OCI-LY7 (cell line): ENCODE measurements at regions not wholly inside any gene's neighbourhood (a gene's known extent, or its start where the extent isn't known, plus 50 kb on each side); places are given as distances from the start of the nearest gene placed in this dataset.

Source experiments
- EZH2phosphoT487 ChIP-seq: fragments of 200-600 bp; sonication (generic); IDR thresholded peaks from 2 replicates; pipeline ENCODE4 v1.6.1; 2018; ENCODE audit warnings: low read depth, borderline replicate concordance, mild to moderate bottlenecking, mixed run types, antibody characterized with exemption, low read length, moderate library complexity, mixed read lengths
- TF ChIP-seq, protein P1 (sequence below): fragments of 200-600 bp; sonication (generic); conservative IDR thresholded peaks from 2 replicates; pipeline ENCODE4 v1.5.1; 2014; ENCODE audit warnings: mild to moderate bottlenecking, antibody characterized with exemption, low read length, moderate library complexity, mixed read lengths

DNA sequence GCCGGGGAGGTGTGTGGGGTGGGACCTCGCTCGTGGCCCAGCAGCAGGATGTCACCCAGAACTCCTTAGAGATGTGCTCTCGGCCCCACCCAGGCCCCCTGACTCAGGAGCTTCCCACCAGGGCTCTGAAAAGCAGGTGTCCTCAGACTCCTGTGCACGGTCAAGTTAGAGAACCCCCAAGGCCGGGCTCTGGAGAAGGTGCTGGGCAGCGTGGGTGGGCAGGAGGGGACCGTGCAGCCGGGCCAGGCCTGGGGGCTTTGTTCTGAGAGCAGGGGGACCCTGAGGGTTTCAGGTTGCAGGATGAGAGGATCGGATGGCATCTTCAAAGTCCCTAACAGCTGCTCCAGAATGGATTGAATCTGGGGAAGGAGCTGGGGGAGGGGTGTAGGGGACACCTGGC is 164.4 kb upstream of the CIBAR2 start:
- TF ChIP-seq, protein P1, sequence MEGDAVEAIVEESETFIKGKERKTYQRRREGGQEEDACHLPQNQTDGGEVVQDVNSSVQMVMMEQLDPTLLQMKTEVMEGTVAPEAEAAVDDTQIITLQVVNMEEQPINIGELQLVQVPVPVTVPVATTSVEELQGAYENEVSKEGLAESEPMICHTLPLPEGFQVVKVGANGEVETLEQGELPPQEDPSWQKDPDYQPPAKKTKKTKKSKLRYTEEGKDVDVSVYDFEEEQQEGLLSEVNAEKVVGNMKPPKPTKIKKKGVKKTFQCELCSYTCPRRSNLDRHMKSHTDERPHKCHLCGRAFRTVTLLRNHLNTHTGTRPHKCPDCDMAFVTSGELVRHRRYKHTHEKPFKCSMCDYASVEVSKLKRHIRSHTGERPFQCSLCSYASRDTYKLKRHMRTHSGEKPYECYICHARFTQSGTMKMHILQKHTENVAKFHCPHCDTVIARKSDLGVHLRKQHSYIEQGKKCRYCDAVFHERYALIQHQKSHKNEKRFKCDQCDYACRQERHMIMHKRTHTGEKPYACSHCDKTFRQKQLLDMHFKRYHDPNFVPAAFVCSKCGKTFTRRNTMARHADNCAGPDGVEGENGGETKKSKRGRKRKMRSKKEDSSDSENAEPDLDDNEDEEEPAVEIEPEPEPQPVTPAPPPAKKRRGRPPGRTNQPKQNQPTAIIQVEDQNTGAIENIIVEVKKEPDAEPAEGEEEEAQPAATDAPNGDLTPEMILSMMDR: no peak
- TF ChIP-seq EZH2phosphoT487: no peak
